Right lobe of liver (tissue), 4 donors: ENCODE measurements at regions not wholly inside any gene's neighbourhood (a gene's known extent, or its start where the extent isn't known, plus 50 kb on each side); places are given as distances from the start of the nearest gene placed in this dataset.

Experiments
- CTCF ChIP-seq, 4 donors: fragments of 200-600 bp in 3 of 4; fragments of 450-650 bp in 1 of 4; IDR thresholded peaks; one replicate each; pipeline versions ENCODE4 v1.5.1 to v1.8.0; 2016 to 2022; ENCODE audit warnings: antibody characterized with exemption in 4 of 4, mild to moderate bottlenecking in 2 of 4
- POLR2A ChIP-seq: fragments of 450-650 bp; IDR thresholded peaks from one replicate; pipeline ENCODE4 v1.6.1; 2017; ENCODE audit warnings: antibody characterized with exemption, mild to moderate bottlenecking
- donor health status: DM: no; HTN: no; CAD: no.
- donor health status: DM: no; HTN: no; CAD: no.
- donor health status: DM: no; HTN: yes; CAD: no.

- TF ChIP-seq CTCF (IDR thresholded peaks at IDR 0.05) (no peak), POLR2A (no peak)
These were observed 54.0 kb upstream of the TNFRSF19 start for GRCh38 chr13:23516190-23516589.
